Adrenal gland (tissue), 9 donors: ENCODE measurements at regions not wholly inside any gene's neighbourhood (a gene's known extent, or its start where the extent isn't known, plus 50 kb on each side); places are given as distances from the start of the nearest gene placed in this dataset.

ENCODE experiments used
- DNase-seq, 7 donors: peaks; one replicate each; pipeline ENCODE4 v3.0.0-alpha.2; 2019 to 2020
- H3K27ac ChIP-seq, 5 donors: fragments of 200-600 bp; sonication (generic) in 4 of 5; 1 replicate in 3 of 5; 2 replicates in 2 of 5; pipeline versions ENCODE4 v1.5.1 to v1.8.0; 2016 to 2020; ENCODE audit warnings: mild to moderate bottlenecking in 1 of 5
- H3K27me3 ChIP-seq: fragments of 200-600 bp; 2 replicates; pipeline ENCODE4 v1.8.0; 2021
- H3K36me3 ChIP-seq, 2 donors: fragments of 200-600 bp; replicated peaks in 1 of 2; 1 replicate in 1 of 2; 2 replicates in 1 of 2; pipeline versions ENCODE4 v1.5.1 to v1.8.0; 2018 to 2022
- H3K4me1 ChIP-seq, 2 donors: fragments of 200-600 bp; replicated peaks in 1 of 2; 1 replicate in 1 of 2; 2 replicates in 1 of 2; pipeline versions ENCODE4 v1.5.1 to v1.8.0; 2018 to 2021
- H3K4me3 ChIP-seq, 4 donors: fragments of 200-600 bp; sonication (generic) in 3 of 4; one replicate each; pipeline ENCODE4 v1.5.1; 2016 to 2018
- H3K9me3 ChIP-seq, 3 donors: fragments of 200-600 bp; sonication (generic) in 1 of 3; replicated peaks in 1 of 3; 1 replicate in 2 of 3; 2 replicates in 1 of 3; pipeline versions ENCODE4 v1.5.1 to v1.8.0; 2016 to 2021
- POLR2A ChIP-seq, 2 donors: fragments of 450-650 bp; IDR thresholded peaks; one replicate each; pipeline ENCODE4 v1.6.1; 2017; ENCODE audit warnings: antibody characterized with exemption in 2 of 2, mild to moderate bottlenecking in 2 of 2, moderate library complexity in 1 of 2
- WGBS, 4 donors: extraction: QIAGEN DNeasy Blood & Tissue Kit in 2 of 4; methylation state at CpG; one replicate each; pipeline versions ENCODE4 v1.1.5 to v1.1.7; 2013 to 2017; 5-methylcytosine and 5-hydroxymethylcytosine counted together
- intact Hi-C, 2 donors: fragments of 100-400 bp; cut with DNase I; formaldehyde crosslinking; loops; one replicate each; pipeline versions ENCODE4 v1.14.1 to v1.15.0; 2022 to 2023
- TF ChIP-seq, protein P1 (sequence below), 6 experiments: fragments of 450-650 bp in 4 of 6; fragments of 200-600 bp in 2 of 6; sonication (generic) in 1 of 6; IDR thresholded peaks; 1 replicate in 5 of 6; 2 replicates in 1 of 6; pipeline versions ENCODE4 v1.5.1 to v1.8.0; 2016 to 2021; ENCODE audit warnings: antibody characterized with exemption in 6 of 6, mild to moderate bottlenecking in 2 of 6, moderate library complexity in 1 of 6
- donor health status: healthy with polysubstance abuse.
- donor health status: Bipolar disorder and iron deficiency.
- donor health status: DM: yes; HTN: yes; CAD: no.
- donor health status: DM: no; HTN: no; CAD: no.
- donor health status: DM: no; HTN: no; CAD: no.

DNA sequence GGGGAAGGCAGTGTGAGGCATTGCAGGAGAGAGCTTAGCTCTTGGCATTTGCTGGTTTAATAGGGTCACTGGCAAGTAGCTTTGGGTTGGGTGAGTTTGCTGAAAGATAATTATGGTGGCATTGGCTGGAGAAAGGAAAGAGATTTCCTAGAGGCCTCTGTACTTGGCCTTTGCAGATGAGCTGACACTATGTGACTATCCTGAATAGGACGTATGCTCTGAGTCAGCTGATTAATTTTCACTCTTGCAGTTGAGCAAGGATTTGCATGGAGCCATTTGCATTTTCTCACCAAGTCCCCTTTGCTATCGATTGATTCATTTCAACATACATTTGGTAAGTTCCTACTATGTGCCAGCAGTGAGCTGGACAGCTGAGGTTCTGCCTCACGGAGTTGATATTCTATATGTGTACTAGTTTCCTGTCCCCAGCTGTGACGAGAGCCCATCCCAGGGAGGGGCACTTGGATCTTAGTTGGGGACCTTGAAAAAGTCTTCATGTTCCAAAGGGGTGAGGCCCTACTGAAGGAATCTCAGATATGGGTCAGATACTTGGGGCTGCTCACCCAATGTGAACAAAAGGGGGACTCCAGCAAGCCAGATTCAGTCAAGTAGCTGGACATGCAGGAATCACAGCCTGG, 245.7 kb downstream of the LOXHD1 start:
- no peaks in the 10 kb centered on the region for H3K27me3 ChIP-seq
- no peak for DNase-seq
- TF ChIP-seq POLR2A (IDR thresholded peaks at IDR 0.05), result no peak
- TF ChIP-seq, protein P1, sequence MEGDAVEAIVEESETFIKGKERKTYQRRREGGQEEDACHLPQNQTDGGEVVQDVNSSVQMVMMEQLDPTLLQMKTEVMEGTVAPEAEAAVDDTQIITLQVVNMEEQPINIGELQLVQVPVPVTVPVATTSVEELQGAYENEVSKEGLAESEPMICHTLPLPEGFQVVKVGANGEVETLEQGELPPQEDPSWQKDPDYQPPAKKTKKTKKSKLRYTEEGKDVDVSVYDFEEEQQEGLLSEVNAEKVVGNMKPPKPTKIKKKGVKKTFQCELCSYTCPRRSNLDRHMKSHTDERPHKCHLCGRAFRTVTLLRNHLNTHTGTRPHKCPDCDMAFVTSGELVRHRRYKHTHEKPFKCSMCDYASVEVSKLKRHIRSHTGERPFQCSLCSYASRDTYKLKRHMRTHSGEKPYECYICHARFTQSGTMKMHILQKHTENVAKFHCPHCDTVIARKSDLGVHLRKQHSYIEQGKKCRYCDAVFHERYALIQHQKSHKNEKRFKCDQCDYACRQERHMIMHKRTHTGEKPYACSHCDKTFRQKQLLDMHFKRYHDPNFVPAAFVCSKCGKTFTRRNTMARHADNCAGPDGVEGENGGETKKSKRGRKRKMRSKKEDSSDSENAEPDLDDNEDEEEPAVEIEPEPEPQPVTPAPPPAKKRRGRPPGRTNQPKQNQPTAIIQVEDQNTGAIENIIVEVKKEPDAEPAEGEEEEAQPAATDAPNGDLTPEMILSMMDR (IDR thresholded peaks at IDR 0.05), result no peak
- H3K9me3 ChIP-seq, result no peaks in the 10 kb centered on the region
- no peak overlapping the region for H3K4me3 ChIP-seq
- H3K4me1 ChIP-seq, result peaks cover 15 to 47% of the 10 kb centered on the region in 2 donors
- H3K36me3 ChIP-seq, result no peaks in the 10 kb centered on the region
- intact Hi-C loops, result no loop called here
- WGBS, 4 donors, result 65 to 87% (median 75%) methylated on average over 4 of the region's 4 CpGs
- H3K27ac ChIP-seq, result peak overlapping the region in 1 of 5 donors; percentile 66

GRCh38 chr18:46411867-46412690, 244.9 kb downstream of the LOXHD1 start:
- Histone ChIP-seq H3K27me3 (no peaks in the 10 kb centered on the region), H3K27ac (peak overlapping the region in 2 of 5 donors; percentile 57 to 66), H3K4me1 (peaks cover 15 to 47% of the 10 kb centered on the region in 2 donors), H3K36me3 (no peaks in the 10 kb centered on the region), H3K4me3 (no peak overlapping the region), H3K9me3 (no peaks in the 10 kb centered on the region)
- peak; percentile 55 to 93 (median 78) for DNase-seq
- TF ChIP-seq, protein P1 (IDR thresholded peaks at IDR 0.05), result no peak
- no peak for TF ChIP-seq POLR2A (IDR thresholded peaks at IDR 0.05)
- intact Hi-C loops, result no loop called here
- whole genome bisulfite sequencing, 4 donors, result 17 to 36% (median 31%) methylated on average over 3 to 6 of the region's 6 CpGs

DNA sequence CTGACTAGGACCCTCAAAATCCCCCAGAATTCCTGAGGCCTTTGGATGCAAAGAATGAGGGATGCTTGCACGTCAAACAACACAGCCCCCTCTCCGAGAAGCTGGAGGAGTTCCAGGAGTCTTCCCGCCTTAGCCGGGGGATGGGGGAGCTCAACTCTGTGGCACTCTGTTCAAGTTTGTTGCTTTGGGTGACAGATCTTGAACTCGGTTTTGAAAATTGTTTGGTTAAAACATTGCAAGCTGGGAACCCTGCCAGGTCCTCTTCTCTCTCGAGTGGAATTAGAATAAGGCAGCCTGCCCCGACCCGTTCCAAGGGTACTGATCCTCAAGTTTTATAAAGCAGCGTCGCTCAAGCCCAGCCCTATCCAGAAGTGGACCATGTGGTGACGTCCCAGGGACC, 244.1 kb downstream of the LOXHD1 start:
- Histone ChIP-seq H3K9me3 (no peaks in the 10 kb centered on the region), H3K36me3 (no peaks in the 10 kb centered on the region), H3K27me3 (no peaks in the 10 kb centered on the region), H3K27ac (peak overlapping the region in 2 of 5 donors; percentile 57 to 66), H3K4me1 (peaks cover 15 to 40% of the 10 kb centered on the region in 2 donors), H3K4me3 (no peak overlapping the region)
- no peak for TF ChIP-seq POLR2A (IDR thresholded peaks at IDR 0.05)
- TF ChIP-seq, protein P1 (IDR thresholded peaks at IDR 0.05), result no peak
- DNase-seq, result peak in 6 of 7 donors; percentile 20 to 65 (median 34)
- intact Hi-C loops, result no loop called here
- 56 to 67% (median 66%) methylated on average over 11 of the region's 11 CpGs for whole genome bisulfite sequencing, 4 donors

GRCh38 chr18:46413684-46414083, 243.3 kb downstream of the LOXHD1 start:
- no peaks in the 10 kb centered on the region for H3K27me3 ChIP-seq
- H3K4me1 ChIP-seq, result peaks cover 15 to 34% of the 10 kb centered on the region in 2 donors
- no peak for TF ChIP-seq POLR2A (IDR thresholded peaks at IDR 0.05)
- TF ChIP-seq, protein P1 (IDR thresholded peaks at IDR 0.05), result no peak
- H3K4me3 ChIP-seq, result no peak overlapping the region
- 81 to 87% (median 83%) methylated on average over 3 of the region's 3 CpGs for WGBS, 4 donors
- no peaks in the 10 kb centered on the region for H3K9me3 ChIP-seq
- no peak for DNase-seq
- no peak overlapping the region for H3K27ac ChIP-seq
- intact Hi-C loops, result no loop called here
- H3K36me3 ChIP-seq, result no peaks in the 10 kb centered on the region
